Activated CD8-positive, alpha-beta memory T cell treated with anti-CD3 and anti-CD28 coated beads for 36 hours (primary cell): ENCODE measurements at regions not wholly inside any gene's neighbourhood (a gene's known extent, or its start where the extent isn't known, plus 50 kb on each side); places are given as distances from the start of the nearest gene placed in this dataset.

Experiments used
- CTCF ChIA-PET: fragments of 350-600 bp; sonication (Branson Sonifier 250); formaldehyde crosslinking; loops from one replicate; lab custom pipeline; 2021; ENCODE audit warnings: antibody characterized with exemption; lab: Charles Lee
- POLR2A ChIA-PET: fragments of 350-600 bp; sonication (Branson Sonifier 250); formaldehyde crosslinking; loops from one replicate; lab custom pipeline; 2021; ENCODE audit warnings: antibody characterized with exemption; lab: Charles Lee

- ChIA-PET CTCF (no interaction called here), POLR2A (no interaction called here)
Measured at GRCh38 chr18:47758000-47758399, 172.5 kb downstream of the SMAD2 start.

GRCh38 chr18:47756364-47757016 lies 174.0 kb downstream of the SMAD2 start:
- CTCF ChIA-PET = interaction anchor here (0.6 to 1.0 kb wide), 3 partner anchors 9 to 183 kb away, joined by 3 to 4 read pairs (median 3); no protein-coding TSS in a partner anchor
- POLR2A ChIA-PET = no interaction called here

- CTCF ChIA-PET = interaction anchor here (0.8 to 1.9 kb wide), 4 partner anchors 17 to 509 kb away, joined by 3 to 7 read pairs (median 3); no protein-coding TSS in a partner anchor
- POLR2A ChIA-PET = no interaction called here
Measured at GRCh38 chr18:47755102-47755456, 175.4 kb downstream of the SMAD2 start.

GRCh38 chr18:47754311-47755101 lies 176.0 kb downstream of the SMAD2 start:
- ChIA-PET POLR2A (no interaction called here), CTCF (interaction anchor here (0.8 to 1.9 kb wide), 5 partner anchors 15 to 508 kb away, joined by 3 to 7 read pairs (median 3); no protein-coding TSS in a partner anchor)

GRCh38 chr18:47752796-47753645 lies 177.4 kb downstream of the SMAD2 start:
- ChIA-PET POLR2A (no interaction called here), CTCF (interaction anchor here (1.8 kb wide), 1 partner anchor 14 kb away, joined by 4 read pairs; no protein-coding TSS in a partner anchor)

- POLR2A ChIA-PET = no interaction called here
- CTCF ChIA-PET = interaction anchor here (0.5 to 1.2 kb wide), 3 partner anchors 22 to 536 kb away, joined by 4 read pairs; no protein-coding TSS in a partner anchor
Measured at GRCh38 chr18:47750889-47751423, 179.5 kb downstream of the SMAD2 start.

- ChIA-PET POLR2A (no interaction called here), CTCF (interaction anchor here (1.1 kb wide), 1 partner anchor 146 kb away, joined by 3 read pairs; no protein-coding TSS in a partner anchor)
Measured at GRCh38 chr18:47749600-47749973, 180.9 kb downstream of the SMAD2 start.

- ChIA-PET POLR2A (no interaction called here), CTCF (interaction anchor here (0.7 to 1.6 kb wide), 8 partner anchors 11 to 688 kb away, joined by 3 to 4 read pairs (median 3); no protein-coding TSS in a partner anchor)
Measured at GRCh38 chr18:47748847-47749599, 181.4 kb downstream of the SMAD2 start.

- POLR2A ChIA-PET = no interaction called here
- CTCF ChIA-PET = interaction anchor here (0.7 to 1.6 kb wide), 10 partner anchors 8 to 687 kb away, joined by 3 to 4 read pairs (median 3); no protein-coding TSS in a partner anchor
Measured at GRCh38 chr18:47748093-47748796, 182.2 kb downstream of the SMAD2 start.

GRCh38 chr18:47747260-47747795 lies 183.1 kb downstream of the SMAD2 start:
- ChIA-PET CTCF (interaction anchor here (0.9 to 1.6 kb wide), 4 partner anchors 9 to 532 kb away, joined by 3 read pairs; no protein-coding TSS in a partner anchor), POLR2A (no interaction called here)

- ChIA-PET POLR2A (no interaction called here), CTCF (interaction anchor here (0.6 to 1.1 kb wide), 2 partner anchors 256 to 704 kb away, joined by 3 read pairs; no protein-coding TSS in a partner anchor)
Measured at GRCh38 chr18:47746615-47747014, 183.8 kb downstream of the SMAD2 start.

GRCh38 chr18:47745227-47745626 lies 185.2 kb downstream of the SMAD2 start:
- ChIA-PET CTCF (interaction anchor here (0.7 kb wide), 1 partner anchor 332 kb away, joined by 3 read pairs; no protein-coding TSS in a partner anchor), POLR2A (no interaction called here)

GRCh38 chr18:47737956-47738355 lies 192.5 kb downstream of the SMAD2 start:
- CTCF ChIA-PET = interaction anchor here (0.7 kb wide), 1 partner anchor 11 kb away, joined by 3 read pairs; no protein-coding TSS in a partner anchor
- POLR2A ChIA-PET = no interaction called here

GRCh38 chr18:47737198-47737830 lies 193.1 kb downstream of the SMAD2 start:
- ChIA-PET POLR2A (no interaction called here), CTCF (no interaction called here)

- ChIA-PET POLR2A (no interaction called here), CTCF (no interaction called here)
Measured at GRCh38 chr18:47736376-47737140, 193.9 kb downstream of the SMAD2 start.
